Memory B cell (primary cell): ENCODE measurements at regions not wholly inside any gene's neighbourhood (a gene's known extent, or its start where the extent isn't known, plus 50 kb on each side); places are given as distances from the start of the nearest gene placed in this dataset.

ENCODE experiments used
- ATAC-seq: fragments of 150-1000 bp; cut with Tn5 transposase; 2 replicates; pipeline ENCODE4 v1.10.0; 2021; ENCODE audit warnings: low read depth, mild to moderate bottlenecking, moderate library complexity
- DNase-seq, 2 donors: peaks; one replicate each; pipeline ENCODE4 v3.0.0; 2022; ENCODE audit warnings: low spot score in 2 of 2
- H3K27ac Mint-ChIP-seq: one replicate; pipeline ENCODE4 v1.8.0; 2022; ENCODE audit warnings: mild to moderate bottlenecking, moderate library complexity, mixed read lengths
- H3K27me3 Mint-ChIP-seq: one replicate; pipeline ENCODE4 v1.8.0; 2022; ENCODE audit warnings: mixed read lengths
- H3K36me3 Mint-ChIP-seq: one replicate; pipeline ENCODE4 v1.8.0; 2022; ENCODE audit warnings: mild to moderate bottlenecking, mixed read lengths
- H3K4me1 Mint-ChIP-seq: one replicate; pipeline ENCODE4 v1.8.0; 2022; ENCODE audit warnings: mixed read lengths
- H3K4me3 Mint-ChIP-seq: one replicate; pipeline ENCODE4 v1.8.0; 2022; ENCODE audit warnings: mild to moderate bottlenecking, moderate library complexity, mixed read lengths
- H3K9me3 Mint-ChIP-seq: one replicate; pipeline ENCODE4 v1.8.0; 2022; ENCODE audit warnings: mixed read lengths

DNA sequence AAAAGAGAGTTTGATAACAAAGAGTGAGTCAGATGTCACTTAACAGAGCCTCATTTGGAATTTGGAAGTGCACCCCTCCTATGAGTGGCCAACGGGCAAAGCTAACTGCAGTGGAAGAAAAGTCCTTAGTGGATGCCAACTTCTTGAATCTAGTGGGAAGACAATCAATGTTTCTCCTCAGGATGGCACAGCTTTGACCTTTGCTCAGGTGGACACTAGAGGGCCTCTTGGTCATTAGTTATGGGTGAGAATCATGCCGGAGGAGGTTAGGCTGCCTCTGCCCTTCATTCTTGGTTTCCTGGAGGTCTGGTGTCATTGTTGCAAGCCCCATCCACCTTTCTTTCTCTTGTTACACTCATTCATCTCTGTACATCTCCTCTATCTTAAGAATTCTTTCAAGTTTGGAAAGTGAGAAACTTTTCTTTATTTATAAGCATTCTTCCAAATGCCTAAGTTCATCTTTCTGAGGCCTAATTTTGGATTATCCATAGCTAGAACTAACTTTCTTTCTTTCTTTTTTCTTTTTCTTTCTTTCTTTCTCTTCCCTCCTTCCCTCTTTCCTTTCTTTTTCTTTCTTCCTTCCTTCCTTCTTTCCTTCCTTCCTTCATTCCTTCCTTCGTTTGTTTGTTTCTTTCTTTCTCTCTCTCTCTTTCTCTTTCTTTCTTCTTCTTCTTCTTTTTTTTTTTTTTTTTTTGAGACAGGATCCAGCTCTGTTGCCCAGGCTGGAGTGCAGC, 327.2 kb upstream of the TSHZ3 start:
- H3K27ac Mint-ChIP-seq, result no peak overlapping the region
- H3K4me3 Mint-ChIP-seq, result no peak overlapping the region
- H3K36me3 Mint-ChIP-seq, result no peaks in the 10 kb centered on the region
- DNase-seq, result no peak
- peaks cover 11% of the 10 kb centered on the region for H3K9me3 Mint-ChIP-seq
- ATAC-seq, result no peak
- H3K4me1 Mint-ChIP-seq, result no peaks in the 10 kb centered on the region
- H3K27me3 Mint-ChIP-seq, result no peaks in the 10 kb centered on the region

GRCh38 chr19:31678421-31678820, 329.2 kb upstream of the TSHZ3 start:
- DNase-seq (no peak), ATAC-seq (no peak)
- H3K27me3 Mint-ChIP-seq, result no peaks in the 10 kb centered on the region
- H3K4me3 Mint-ChIP-seq, result no peak overlapping the region
- no peaks in the 10 kb centered on the region for H3K36me3 Mint-ChIP-seq
- H3K4me1 Mint-ChIP-seq, result no peaks in the 10 kb centered on the region
- peaks cover 7% of the 10 kb centered on the region for H3K9me3 Mint-ChIP-seq
- no peak overlapping the region for H3K27ac Mint-ChIP-seq

DNA sequence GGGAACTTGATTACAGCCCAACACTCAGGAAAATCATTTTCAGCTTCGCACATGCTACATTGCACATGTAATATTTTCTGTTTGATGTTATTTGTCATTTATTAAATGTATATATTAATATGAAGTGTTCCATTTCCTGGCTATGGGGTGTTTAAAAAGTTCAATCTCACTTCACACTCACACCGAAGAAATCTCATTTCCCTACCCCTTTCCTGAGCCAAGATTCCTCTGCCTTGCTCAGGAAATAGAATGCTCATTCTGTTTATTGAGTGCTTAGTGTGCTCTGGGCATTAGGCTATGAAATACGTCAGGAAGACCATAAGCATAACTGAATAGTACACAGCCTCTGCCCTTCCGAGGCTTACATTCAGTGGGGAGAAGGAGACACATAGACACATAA, 331.9 kb upstream of the TSHZ3 start:
- no peak for ATAC-seq
- Mint-ChIP-seq H3K4me3 (no peak overlapping the region), H3K9me3 (peaks cover 12% of the 10 kb centered on the region), H3K27ac (no peak overlapping the region), H3K36me3 (no peaks in the 10 kb centered on the region), H3K4me1 (no peaks in the 10 kb centered on the region), H3K27me3 (no peaks in the 10 kb centered on the region)
- DNase-seq, result no peak

GRCh38 chr19:31693131-31693932, 344.1 kb upstream of the TSHZ3 start:
- Mint-ChIP-seq H3K4me1 (no peaks in the 10 kb centered on the region), H3K9me3 (peaks cover 7% of the 10 kb centered on the region), H3K27ac (no peak overlapping the region), H3K36me3 (no peaks in the 10 kb centered on the region), H3K27me3 (no peaks in the 10 kb centered on the region), H3K4me3 (no peak overlapping the region)
- DNase-seq, result no peak
- ATAC-seq, result no peak

DNA sequence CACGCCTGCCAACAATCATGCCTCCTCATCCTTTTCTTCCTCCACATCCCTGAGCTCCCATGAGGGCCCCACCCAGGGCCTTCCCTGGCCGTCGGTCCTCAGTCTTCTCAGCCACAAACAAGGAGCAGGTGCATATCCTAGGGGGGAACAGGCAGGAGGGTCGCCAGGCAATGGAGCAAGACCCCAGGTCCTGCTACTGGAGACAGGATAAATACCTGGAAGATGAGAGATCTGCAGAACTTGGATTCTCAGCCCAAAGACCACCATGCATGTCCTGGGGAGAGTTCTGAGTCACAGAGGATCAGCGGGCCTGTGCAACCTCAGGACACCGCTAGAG, 344.7 kb upstream of the TSHZ3 start:
- no peaks in the 10 kb centered on the region for H3K36me3 Mint-ChIP-seq
- H3K4me3 Mint-ChIP-seq, result no peak overlapping the region
- peaks cover 7% of the 10 kb centered on the region for H3K9me3 Mint-ChIP-seq
- H3K27ac Mint-ChIP-seq, result no peak overlapping the region
- H3K27me3 Mint-ChIP-seq, result no peaks in the 10 kb centered on the region
- no peak for ATAC-seq
- no peaks in the 10 kb centered on the region for H3K4me1 Mint-ChIP-seq
- no peak for DNase-seq

DNA sequence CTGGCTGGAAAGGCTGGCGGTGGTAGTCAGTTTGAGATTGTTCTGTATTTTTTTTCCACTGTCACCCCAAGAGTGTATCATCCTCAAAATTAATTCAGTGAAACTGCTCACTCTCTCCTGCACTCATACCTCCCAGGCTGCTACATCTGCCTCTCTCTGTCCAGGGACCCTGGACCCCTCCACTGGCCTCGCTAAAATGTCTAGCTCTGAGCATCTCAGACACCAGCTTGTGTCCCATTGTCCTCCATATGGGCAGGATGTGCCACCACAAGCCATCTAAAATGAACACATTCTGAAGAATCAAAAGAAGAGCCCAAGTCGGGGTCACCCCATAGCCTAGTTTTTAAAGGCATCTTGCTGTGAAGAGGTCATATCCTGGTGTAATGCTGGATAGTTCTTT, 345.5 kb upstream of the TSHZ3 start:
- Mint-ChIP-seq H3K9me3 (peaks cover 9% of the 10 kb centered on the region), H3K4me3 (no peak overlapping the region), H3K27me3 (no peaks in the 10 kb centered on the region), H3K4me1 (no peaks in the 10 kb centered on the region), H3K27ac (no peak overlapping the region), H3K36me3 (no peaks in the 10 kb centered on the region)
- DNase-seq, result no peak
- ATAC-seq, result no peak

GRCh38 chr19:31699421-31699820, 350.2 kb upstream of the TSHZ3 start:
- H3K9me3 Mint-ChIP-seq, result peaks cover 18% of the 10 kb centered on the region
- no peaks in the 10 kb centered on the region for H3K4me1 Mint-ChIP-seq
- H3K36me3 Mint-ChIP-seq, result peaks cover 3% of the 10 kb centered on the region

DNA sequence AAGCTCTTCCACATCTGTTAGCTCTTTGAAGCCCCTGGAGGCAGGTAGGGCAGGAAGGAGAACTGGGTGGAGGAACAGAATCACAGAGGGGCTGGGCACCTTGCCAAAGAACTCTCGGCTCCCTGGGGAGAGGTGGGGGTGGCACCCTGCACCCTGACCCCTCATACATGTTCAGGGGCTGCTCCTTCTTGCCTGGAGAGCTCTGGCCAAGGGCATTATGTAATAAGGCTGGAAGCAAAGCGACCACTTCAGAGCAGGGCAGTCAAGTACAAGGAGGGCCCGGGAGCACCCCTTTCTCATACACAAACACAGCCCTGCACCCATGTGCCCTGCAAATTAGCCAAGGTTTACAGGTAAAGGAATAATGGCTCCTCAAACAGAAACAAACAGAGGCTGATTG, 351.9 kb upstream of the TSHZ3 start:
- H3K27me3 Mint-ChIP-seq, result no peaks in the 10 kb centered on the region
- peaks cover 21% of the 10 kb centered on the region for H3K9me3 Mint-ChIP-seq

More at GRCh38 chr19:31699421-31699820, 350.2 kb upstream of the TSHZ3 start:
- no peaks in the 10 kb centered on the region for H3K27me3 Mint-ChIP-seq
- no peak overlapping the region for H3K27ac Mint-ChIP-seq
- DNase-seq (no peak), ATAC-seq (no peak)
- no peak overlapping the region for H3K4me3 Mint-ChIP-seq

GRCh38 chr19:31705656-31706055, 356.4 kb upstream of the TSHZ3 start:
- Mint-ChIP-seq H3K27me3 (no peaks in the 10 kb centered on the region), H3K9me3 (peaks cover 15% of the 10 kb centered on the region), H3K4me3 (no peak overlapping the region), H3K4me1 (no peaks in the 10 kb centered on the region), H3K36me3 (peaks cover 3% of the 10 kb centered on the region), H3K27ac (no peak overlapping the region)
- no peak for DNase-seq
- ATAC-seq, result no peak

More for the DNA sequence above, 351.9 kb upstream of the TSHZ3 start:
- Mint-ChIP-seq H3K4me3 (no peak overlapping the region), H3K36me3 (peaks cover 3% of the 10 kb centered on the region), H3K27ac (no peak overlapping the region), H3K4me1 (no peaks in the 10 kb centered on the region)
- ATAC-seq, result no peak
- DNase-seq, result no peak

DNA sequence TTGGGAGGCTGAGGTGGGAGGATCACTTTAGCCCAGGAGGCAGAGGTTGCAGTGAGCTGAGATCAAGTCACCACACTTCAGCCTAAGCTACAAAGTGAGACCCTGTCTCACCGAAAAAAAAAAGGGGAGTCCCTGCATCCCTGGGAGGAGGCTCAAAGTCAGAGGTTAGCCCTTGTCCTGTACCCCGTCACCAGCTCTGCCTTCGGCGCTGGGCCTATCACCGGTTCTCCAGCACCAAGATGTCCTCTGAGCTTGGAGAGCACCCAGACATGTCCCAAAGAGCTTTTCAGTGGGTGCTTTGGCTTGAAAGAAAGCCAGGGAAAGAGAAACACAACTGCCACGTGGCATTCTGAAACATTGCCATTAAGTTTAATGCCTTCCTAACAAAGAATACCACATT, 356.9 kb upstream of the TSHZ3 start:
- ATAC-seq (no peak), DNase-seq (no peak)
- Mint-ChIP-seq H3K4me3 (no peak overlapping the region), H3K9me3 (peaks cover 16% of the 10 kb centered on the region), H3K4me1 (no peaks in the 10 kb centered on the region), H3K36me3 (peaks cover 3% of the 10 kb centered on the region), H3K27me3 (no peaks in the 10 kb centered on the region), H3K27ac (no peak overlapping the region)

DNA sequence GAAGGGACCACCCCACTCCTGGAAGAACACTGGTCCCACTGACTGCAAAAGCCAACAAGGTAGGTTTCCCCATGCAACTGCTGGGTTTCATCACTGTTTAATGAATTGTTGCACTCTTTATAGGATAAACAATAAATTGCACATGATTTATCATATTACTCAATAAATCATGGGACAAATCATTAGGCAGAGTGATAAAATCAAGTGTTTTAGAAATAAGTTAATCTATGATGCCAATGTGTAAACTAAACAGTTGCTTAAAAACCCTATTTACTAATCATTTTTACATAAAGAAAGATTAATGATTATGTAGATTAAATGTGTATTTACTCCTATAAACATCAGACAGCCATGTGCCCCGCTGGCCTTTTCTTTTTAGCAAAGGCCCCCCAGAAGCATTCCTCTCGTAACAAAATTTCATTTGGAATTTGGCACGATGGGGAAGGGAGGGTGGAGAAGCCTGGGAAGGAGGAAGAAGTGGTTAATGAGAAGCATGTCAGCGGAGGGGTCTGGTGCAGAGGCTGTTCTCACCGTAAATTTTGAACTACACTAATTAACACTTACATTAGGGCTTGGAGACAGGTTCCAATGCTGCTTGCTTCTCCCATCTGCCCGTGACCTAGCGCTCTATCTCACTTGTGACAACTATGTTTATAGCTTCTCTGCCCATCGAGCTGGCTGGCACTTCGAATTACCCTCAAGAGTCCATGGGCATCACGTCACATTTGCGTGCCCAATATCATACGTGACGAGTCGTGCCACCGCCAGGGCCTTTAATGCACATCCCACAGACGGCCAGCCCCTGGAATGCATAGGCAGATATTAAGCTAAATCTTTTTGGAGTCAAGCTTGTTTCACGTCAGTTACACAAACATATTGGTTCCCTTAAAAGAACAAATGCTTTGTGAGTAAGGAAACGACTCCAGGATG, 357.7 kb upstream of the TSHZ3 start:
- no peak overlapping the region for H3K4me3 Mint-ChIP-seq
- H3K4me1 Mint-ChIP-seq, result no peaks in the 10 kb centered on the region
- no peak overlapping the region for H3K27ac Mint-ChIP-seq
- no peak for ATAC-seq
- peaks cover 18% of the 10 kb centered on the region for H3K9me3 Mint-ChIP-seq
- H3K36me3 Mint-ChIP-seq, result peaks cover 3% of the 10 kb centered on the region
- H3K27me3 Mint-ChIP-seq, result no peaks in the 10 kb centered on the region
- DNase-seq, result no peak

- Mint-ChIP-seq H3K27ac (no peak overlapping the region), H3K36me3 (no peaks in the 10 kb centered on the region), H3K9me3 (peaks cover 11% of the 10 kb centered on the region), H3K4me3 (no peak overlapping the region), H3K27me3 (no peaks in the 10 kb centered on the region), H3K4me1 (no peaks in the 10 kb centered on the region)
- no peak for DNase-seq
- ATAC-seq, result no peak
Measured at GRCh38 chr19:31708520-31708919, 359.3 kb upstream of the TSHZ3 start.

GRCh38 chr19:31709476-31709875, 360.2 kb upstream of the TSHZ3 start:
- Mint-ChIP-seq H3K4me1 (no peaks in the 10 kb centered on the region), H3K27ac (no peak overlapping the region), H3K9me3 (peaks cover 7% of the 10 kb centered on the region), H3K27me3 (no peaks in the 10 kb centered on the region), H3K4me3 (no peak overlapping the region), H3K36me3 (no peaks in the 10 kb centered on the region)
- no peak for DNase-seq
- no peak for ATAC-seq
